WTC11 (cell line): ENCODE measurements at regions not wholly inside any gene's neighbourhood (a gene's known extent, or its start where the extent isn't known, plus 50 kb on each side); places are given as distances from the start of the nearest gene placed in this dataset.

ENCODE experiments used
- ATAC-seq: fragments of 200-7000 bp; cut with Tn5 transposase; 2 replicates; pipeline ENCODE4 v1.10.0; 2021; ENCODE audit warnings: mild to moderate bottlenecking, moderate library complexity
- CTCF ChIA-PET: fragments of 300-600 bp; sonication (Branson Sonifier 250); formaldehyde crosslinking; loops from one replicate; lab custom pipeline; 2021; ENCODE audit warnings: antibody characterized with exemption; lab: Charles Lee
- POLR2A ChIA-PET: fragments of 350-600 bp; sonication (Branson Sonifier 250); formaldehyde crosslinking; loops from one replicate; lab custom pipeline; 2021; ENCODE audit warnings: antibody characterized with exemption; lab: Charles Lee
- DNase-seq: peaks from one replicate; pipeline ENCODE4 v3.0.0; 2021; ENCODE audit warnings: low spot score
- H3K27ac Mint-ChIP-seq: 2 replicates; pipeline ENCODE4 v1.8.0; 2021; ENCODE audit warnings: mixed read lengths
- H3K27me3 Mint-ChIP-seq: 2 replicates; pipeline ENCODE4 v1.8.0; 2021; ENCODE audit warnings: low read depth, mild to moderate bottlenecking, moderate library complexity, mixed read lengths
- H3K36me3 Mint-ChIP-seq: 2 replicates; pipeline ENCODE4 v1.8.0; 2021; ENCODE audit warnings: mixed read lengths
- H3K4me1 Mint-ChIP-seq: 2 replicates; pipeline ENCODE4 v1.8.0; 2022; ENCODE audit warnings: mixed read lengths
- H3K4me3 Mint-ChIP-seq: 2 replicates; pipeline ENCODE4 v1.8.0; 2021; ENCODE audit warnings: mild to moderate bottlenecking, moderate library complexity, mixed read lengths
- H3K9me3 Mint-ChIP-seq: 2 replicates; pipeline ENCODE4 v1.8.0; 2021; ENCODE audit warnings: mixed read lengths
- ATF2 ChIP-seq: sonication (generic); formaldehyde crosslinking; IDR thresholded peaks from 2 replicates; pipeline ENCODE4 v1.8.1; 2022; ENCODE audit warnings: low read depth, missing genetic modification reagents, borderline replicate concordance
- CDX4 ChIP-seq: fragments of 250-450 bp; sonication (Bioruptor Pico); IDR thresholded peaks from 2 replicates; pipeline ENCODE4 v1.9.0; 2021; ENCODE audit warnings: moderate library complexity, mild to moderate bottlenecking, inconsistent platforms, borderline replicate concordance
- EMX1 ChIP-seq: fragments of 250-450 bp; sonication (Bioruptor Pico); IDR thresholded peaks from 2 replicates; pipeline ENCODE4 v1.8.0; 2021; ENCODE audit warnings: mild to moderate bottlenecking
- FOXP1 ChIP-seq: sonication (generic); formaldehyde crosslinking; IDR thresholded peaks from 2 replicates; pipeline ENCODE4 v1.8.0; 2022; ENCODE audit warnings: missing genetic modification reagents, mild to moderate bottlenecking, moderate library complexity, borderline replicate concordance
- HMGA2 ChIP-seq: fragments of 250-450 bp; sonication (Bioruptor Pico); IDR thresholded peaks from 2 replicates; pipeline ENCODE4 v1.4.0; 2021; ENCODE audit warnings: mild to moderate bottlenecking, moderate library complexity
- IRF2 ChIP-seq: sonication (generic); formaldehyde crosslinking; IDR thresholded peaks from 2 replicates; pipeline ENCODE4 v1.8.0; 2022; ENCODE audit warnings: low read depth, missing genetic modification reagents, borderline replicate concordance
- MXD4 ChIP-seq: fragments of 250-450 bp; sonication (Bioruptor Pico); IDR thresholded peaks from 2 replicates; pipeline ENCODE4 v1.8.0; 2021; ENCODE audit warnings: mild to moderate bottlenecking, moderate library complexity, borderline replicate concordance
- NFE2L1 ChIP-seq: sonication (generic); formaldehyde crosslinking; IDR thresholded peaks from 2 replicates; pipeline ENCODE4 v1.8.1; 2023; ENCODE audit warnings: missing genetic modification reagents
- RELA ChIP-seq: sonication (generic); formaldehyde crosslinking; IDR thresholded peaks from 2 replicates; pipeline ENCODE4 v1.8.1; 2022; ENCODE audit warnings: missing genetic modification reagents, mild to moderate bottlenecking, borderline replicate concordance
- SMAD3 ChIP-seq: sonication (generic); formaldehyde crosslinking; IDR thresholded peaks from 2 replicates; pipeline ENCODE4 v1.8.0; 2022; ENCODE audit warnings: missing genetic modification reagents, mild to moderate bottlenecking, borderline replicate concordance
- TEAD1 ChIP-seq: sonication (generic); formaldehyde crosslinking; IDR thresholded peaks from 2 replicates; pipeline ENCODE4 v1.8.0; 2022; ENCODE audit warnings: mild to moderate bottlenecking, missing genetic modification reagents
- ZMAT4 ChIP-seq: fragments of 250-450 bp; sonication (Bioruptor Pico); IDR thresholded peaks from 2 replicates; pipeline ENCODE4 v1.9.0; 2021; ENCODE audit warnings: mild to moderate bottlenecking
- ZNF121 ChIP-seq: sonication (generic); formaldehyde crosslinking; IDR thresholded peaks from 2 replicates; pipeline ENCODE4 v1.8.0; 2023; ENCODE audit warnings: missing genetic modification reagents
- ZNF263 ChIP-seq: sonication (generic); formaldehyde crosslinking; IDR thresholded peaks from 2 replicates; pipeline ENCODE4 v1.8.1; 2022; ENCODE audit warnings: low read depth, mild to moderate bottlenecking, moderate library complexity, missing genetic modification reagents
- ZNF416 ChIP-seq: fragments of 250-450 bp; sonication (Bioruptor Pico); IDR thresholded peaks from 2 replicates; pipeline ENCODE4 v1.9.0; 2021; ENCODE audit warnings: mild to moderate bottlenecking, inconsistent platforms
- ZNF423 ChIP-seq: fragments of 250-450 bp; sonication (Bioruptor Pico); IDR thresholded peaks from 2 replicates; pipeline ENCODE4 v2.1.2; 2022; ENCODE audit warnings: mild to moderate bottlenecking, moderate library complexity
- ZNF671 ChIP-seq: fragments of 250-450 bp; sonication (Bioruptor Pico); IDR thresholded peaks from 2 replicates; pipeline ENCODE4 v1.8.0; 2021; ENCODE audit warnings: mild to moderate bottlenecking
- TF ChIP-seq, protein P1 (sequence below): fragments of 250-450 bp; sonication (Bioruptor Pico); IDR thresholded peaks from 2 replicates; pipeline ENCODE4 v1.9.0; 2021; ENCODE audit warnings: mild to moderate bottlenecking
- TF ChIP-seq, protein P2 (sequence below): fragments of 250-450 bp; sonication (Bioruptor Pico); IDR thresholded peaks from 2 replicates; pipeline ENCODE4 v2.1.2; 2022; ENCODE audit warnings: mild to moderate bottlenecking, moderate library complexity
- TF ChIP-seq, protein P3 (sequence below): sonication (generic); formaldehyde crosslinking; IDR thresholded peaks from 2 replicates; pipeline ENCODE4 v1.8.1; 2023; ENCODE audit warnings: mild to moderate bottlenecking, missing genetic modification reagents
- TF ChIP-seq, protein P4 (sequence below): sonication (generic); formaldehyde crosslinking; conservative IDR thresholded peaks from 2 replicates; pipeline ENCODE4 v1.8.1; 2022; ENCODE audit warnings: mild to moderate bottlenecking, missing genetic modification reagents
- TF ChIP-seq, protein P5 (sequence below): sonication (generic); formaldehyde crosslinking; IDR thresholded peaks from 2 replicates; pipeline ENCODE4 v1.8.0; 2022; ENCODE audit warnings: mild to moderate bottlenecking, missing genetic modification reagents
- TF ChIP-seq, protein P6 (sequence below): sonication (generic); formaldehyde crosslinking; IDR thresholded peaks from 2 replicates; pipeline ENCODE4 v1.8.1; 2023; ENCODE audit warnings: mild to moderate bottlenecking, missing genetic modification reagents, borderline replicate concordance

DNA sequence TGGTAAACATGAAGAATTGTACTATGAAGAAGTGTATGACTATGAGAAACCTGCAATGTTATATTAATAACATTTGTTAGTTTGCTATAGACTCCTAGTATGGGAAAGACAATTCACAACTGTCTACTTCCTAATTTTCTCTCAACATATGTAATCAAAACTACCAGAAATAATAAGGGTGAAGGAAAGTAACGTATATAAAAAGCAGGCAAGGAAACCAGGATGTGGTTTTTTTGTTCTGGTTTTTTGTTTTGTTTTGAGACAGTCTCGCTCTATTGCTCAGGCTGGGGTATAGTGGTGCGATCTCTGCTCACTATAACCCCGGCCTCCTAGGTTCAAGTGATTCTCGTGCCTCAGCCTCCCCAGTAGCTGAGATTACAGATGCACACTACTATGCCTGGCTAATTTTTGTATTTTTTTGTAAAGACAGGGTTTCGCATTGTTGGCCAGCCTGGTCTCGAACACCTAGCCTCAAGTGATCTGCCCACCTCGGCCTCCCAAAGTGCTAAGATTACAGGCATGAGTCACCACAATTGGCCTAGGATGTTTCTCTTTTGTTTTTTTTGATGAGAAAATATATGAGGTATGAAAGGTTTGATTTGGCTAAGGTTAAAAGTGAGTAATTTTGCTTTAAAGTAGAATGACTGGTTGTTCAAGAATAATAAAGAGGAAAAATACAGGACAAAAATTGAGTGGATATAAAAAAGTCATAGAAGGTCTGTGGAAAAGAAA, 83.1 kb downstream of the PTCHD4 start:
- H3K27ac Mint-ChIP-seq: no peak overlapping the region
- DNase-seq: no peak
- H3K4me1 Mint-ChIP-seq: peaks cover 9% of the 10 kb centered on the region
- no peak overlapping the region for H3K4me3 Mint-ChIP-seq
- CTCF ChIA-PET: no interaction called here
- H3K9me3 Mint-ChIP-seq: no peaks in the 10 kb centered on the region
- POLR2A ChIA-PET: no interaction called here
- no peak for TF ChIP-seq FOXP1
- no peak for TF ChIP-seq ZNF671
- TF ChIP-seq, protein P1, sequence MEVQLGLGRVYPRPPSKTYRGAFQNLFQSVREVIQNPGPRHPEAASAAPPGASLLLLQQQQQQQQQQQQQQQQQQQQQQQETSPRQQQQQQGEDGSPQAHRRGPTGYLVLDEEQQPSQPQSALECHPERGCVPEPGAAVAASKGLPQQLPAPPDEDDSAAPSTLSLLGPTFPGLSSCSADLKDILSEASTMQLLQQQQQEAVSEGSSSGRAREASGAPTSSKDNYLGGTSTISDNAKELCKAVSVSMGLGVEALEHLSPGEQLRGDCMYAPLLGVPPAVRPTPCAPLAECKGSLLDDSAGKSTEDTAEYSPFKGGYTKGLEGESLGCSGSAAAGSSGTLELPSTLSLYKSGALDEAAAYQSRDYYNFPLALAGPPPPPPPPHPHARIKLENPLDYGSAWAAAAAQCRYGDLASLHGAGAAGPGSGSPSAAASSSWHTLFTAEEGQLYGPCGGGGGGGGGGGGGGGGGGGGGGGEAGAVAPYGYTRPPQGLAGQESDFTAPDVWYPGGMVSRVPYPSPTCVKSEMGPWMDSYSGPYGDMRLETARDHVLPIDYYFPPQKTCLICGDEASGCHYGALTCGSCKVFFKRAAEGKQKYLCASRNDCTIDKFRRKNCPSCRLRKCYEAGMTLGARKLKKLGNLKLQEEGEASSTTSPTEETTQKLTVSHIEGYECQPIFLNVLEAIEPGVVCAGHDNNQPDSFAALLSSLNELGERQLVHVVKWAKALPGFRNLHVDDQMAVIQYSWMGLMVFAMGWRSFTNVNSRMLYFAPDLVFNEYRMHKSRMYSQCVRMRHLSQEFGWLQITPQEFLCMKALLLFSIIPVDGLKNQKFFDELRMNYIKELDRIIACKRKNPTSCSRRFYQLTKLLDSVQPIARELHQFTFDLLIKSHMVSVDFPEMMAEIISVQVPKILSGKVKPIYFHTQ (CRISPR knock-in tag): no peak
- no peak for TF ChIP-seq EMX1 (CRISPR knock-in tag)
- no peak for TF ChIP-seq SMAD3 (CRISPR knock-in tag)
- TF ChIP-seq, protein P2, sequence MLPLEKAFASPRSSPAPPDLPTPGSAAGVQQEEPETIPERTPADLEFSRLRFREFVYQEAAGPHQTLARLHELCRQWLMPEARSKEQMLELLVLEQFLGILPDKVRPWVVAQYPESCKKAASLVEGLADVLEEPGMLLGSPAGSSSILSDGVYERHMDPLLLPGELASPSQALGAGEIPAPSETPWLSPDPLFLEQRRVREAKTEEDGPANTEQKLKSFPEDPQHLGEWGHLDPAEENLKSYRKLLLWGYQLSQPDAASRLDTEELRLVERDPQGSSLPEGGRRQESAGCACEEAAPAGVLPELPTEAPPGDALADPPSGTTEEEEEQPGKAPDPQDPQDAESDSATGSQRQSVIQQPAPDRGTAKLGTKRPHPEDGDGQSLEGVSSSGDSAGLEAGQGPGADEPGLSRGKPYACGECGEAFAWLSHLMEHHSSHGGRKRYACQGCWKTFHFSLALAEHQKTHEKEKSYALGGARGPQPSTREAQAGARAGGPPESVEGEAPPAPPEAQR (CRISPR knock-in tag): no peak
- TF ChIP-seq ZNF423 (CRISPR knock-in tag): no peak
- TF ChIP-seq NFE2L1 (CRISPR knock-in tag): no peak
- TF ChIP-seq TEAD1: no peak
- no peaks in the 10 kb centered on the region for H3K36me3 Mint-ChIP-seq
- no peaks in the 10 kb centered on the region for H3K27me3 Mint-ChIP-seq
- ATAC-seq: no peak

GRCh38 chr6:48024956-48025355, 86.0 kb downstream of the PTCHD4 start:
- H3K36me3 Mint-ChIP-seq: no peaks in the 10 kb centered on the region
- no peaks in the 10 kb centered on the region for H3K27me3 Mint-ChIP-seq
- DNase-seq: no peak
- POLR2A ChIA-PET: no interaction called here
- CTCF ChIA-PET: no interaction called here
- no peaks in the 10 kb centered on the region for H3K9me3 Mint-ChIP-seq
- no peak overlapping the region for H3K4me3 Mint-ChIP-seq
- no peak overlapping the region for H3K27ac Mint-ChIP-seq
- no peak for ATAC-seq
- 0 out of 2 replicates have a peak, but pooled peaks cover 6% of the 10 kb centered on the region for H3K4me1 Mint-ChIP-seq
- TF ChIP-seq, protein P3, sequence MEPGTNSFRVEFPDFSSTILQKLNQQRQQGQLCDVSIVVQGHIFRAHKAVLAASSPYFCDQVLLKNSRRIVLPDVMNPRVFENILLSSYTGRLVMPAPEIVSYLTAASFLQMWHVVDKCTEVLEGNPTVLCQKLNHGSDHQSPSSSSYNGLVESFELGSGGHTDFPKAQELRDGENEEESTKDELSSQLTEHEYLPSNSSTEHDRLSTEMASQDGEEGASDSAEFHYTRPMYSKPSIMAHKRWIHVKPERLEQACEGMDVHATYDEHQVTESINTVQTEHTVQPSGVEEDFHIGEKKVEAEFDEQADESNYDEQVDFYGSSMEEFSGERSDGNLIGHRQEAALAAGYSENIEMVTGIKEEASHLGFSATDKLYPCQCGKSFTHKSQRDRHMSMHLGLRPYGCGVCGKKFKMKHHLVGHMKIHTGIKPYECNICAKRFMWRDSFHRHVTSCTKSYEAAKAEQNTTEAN: no peak
- TF ChIP-seq CDX4 (CRISPR knock-in tag) (no peak), HMGA2 (CRISPR knock-in tag) (no peak), MXD4 (CRISPR knock-in tag) (no peak), IRF2 (CRISPR knock-in tag) (no peak), ZMAT4 (CRISPR knock-in tag) (no peak), ATF2 (CRISPR knock-in tag) (no peak), ZNF121 (CRISPR knock-in tag) (no peak), RELA (no peak), ZNF263 (CRISPR knock-in tag) (no peak), ZNF416 (CRISPR knock-in tag) (no peak)
- TF ChIP-seq, protein P4, sequence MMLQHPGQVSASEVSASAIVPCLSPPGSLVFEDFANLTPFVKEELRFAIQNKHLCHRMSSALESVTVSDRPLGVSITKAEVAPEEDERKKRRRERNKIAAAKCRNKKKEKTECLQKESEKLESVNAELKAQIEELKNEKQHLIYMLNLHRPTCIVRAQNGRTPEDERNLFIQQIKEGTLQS (CRISPR knock-in tag): no peak
- TF ChIP-seq, protein P5, sequence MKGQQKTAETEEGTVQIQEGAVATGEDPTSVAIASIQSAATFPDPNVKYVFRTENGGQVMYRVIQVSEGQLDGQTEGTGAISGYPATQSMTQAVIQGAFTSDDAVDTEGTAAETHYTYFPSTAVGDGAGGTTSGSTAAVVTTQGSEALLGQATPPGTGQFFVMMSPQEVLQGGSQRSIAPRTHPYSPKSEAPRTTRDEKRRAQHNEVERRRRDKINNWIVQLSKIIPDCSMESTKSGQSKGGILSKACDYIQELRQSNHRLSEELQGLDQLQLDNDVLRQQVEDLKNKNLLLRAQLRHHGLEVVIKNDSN (CRISPR knock-in tag): no peak
- TF ChIP-seq, protein P6, sequence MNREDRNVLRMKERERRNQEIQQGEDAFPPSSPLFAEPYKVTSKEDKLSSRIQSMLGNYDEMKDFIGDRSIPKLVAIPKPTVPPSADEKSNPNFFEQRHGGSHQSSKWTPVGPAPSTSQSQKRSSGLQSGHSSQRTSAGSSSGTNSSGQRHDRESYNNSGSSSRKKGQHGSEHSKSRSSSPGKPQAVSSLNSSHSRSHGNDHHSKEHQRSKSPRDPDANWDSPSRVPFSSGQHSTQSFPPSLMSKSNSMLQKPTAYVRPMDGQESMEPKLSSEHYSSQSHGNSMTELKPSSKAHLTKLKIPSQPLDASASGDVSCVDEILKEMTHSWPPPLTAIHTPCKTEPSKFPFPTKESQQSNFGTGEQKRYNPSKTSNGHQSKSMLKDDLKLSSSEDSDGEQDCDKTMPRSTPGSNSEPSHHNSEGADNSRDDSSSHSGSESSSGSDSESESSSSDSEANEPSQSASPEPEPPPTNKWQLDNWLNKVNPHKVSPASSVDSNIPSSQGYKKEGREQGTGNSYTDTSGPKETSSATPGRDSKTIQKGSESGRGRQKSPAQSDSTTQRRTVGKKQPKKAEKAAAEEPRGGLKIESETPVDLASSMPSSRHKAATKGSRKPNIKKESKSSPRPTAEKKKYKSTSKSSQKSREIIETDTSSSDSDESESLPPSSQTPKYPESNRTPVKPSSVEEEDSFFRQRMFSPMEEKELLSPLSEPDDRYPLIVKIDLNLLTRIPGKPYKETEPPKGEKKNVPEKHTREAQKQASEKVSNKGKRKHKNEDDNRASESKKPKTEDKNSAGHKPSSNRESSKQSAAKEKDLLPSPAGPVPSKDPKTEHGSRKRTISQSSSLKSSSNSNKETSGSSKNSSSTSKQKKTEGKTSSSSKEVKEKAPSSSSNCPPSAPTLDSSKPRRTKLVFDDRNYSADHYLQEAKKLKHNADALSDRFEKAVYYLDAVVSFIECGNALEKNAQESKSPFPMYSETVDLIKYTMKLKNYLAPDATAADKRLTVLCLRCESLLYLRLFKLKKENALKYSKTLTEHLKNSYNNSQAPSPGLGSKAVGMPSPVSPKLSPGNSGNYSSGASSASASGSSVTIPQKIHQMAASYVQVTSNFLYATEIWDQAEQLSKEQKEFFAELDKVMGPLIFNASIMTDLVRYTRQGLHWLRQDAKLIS (CRISPR knock-in tag): no peak
